Adrenal gland (tissue), 5 donors: ENCODE measurements at regions not wholly inside any gene's neighbourhood (a gene's known extent, or its start where the extent isn't known, plus 50 kb on each side); places are given as distances from the start of the nearest gene placed in this dataset.

ENCODE experiments used
- POLR2A ChIP-seq, 2 donors: fragments of 450-650 bp; IDR thresholded peaks; one replicate each; pipeline ENCODE4 v1.6.1; 2017; ENCODE audit warnings: antibody characterized with exemption in 2 of 2, mild to moderate bottlenecking in 2 of 2, moderate library complexity in 1 of 2
- TF ChIP-seq, protein P1 (sequence below), 6 experiments: fragments of 450-650 bp in 4 of 6; fragments of 200-600 bp in 2 of 6; sonication (generic) in 1 of 6; IDR thresholded peaks; 1 replicate in 5 of 6; 2 replicates in 1 of 6; pipeline versions ENCODE4 v1.5.1 to v1.8.0; 2016 to 2021; ENCODE audit warnings: antibody characterized with exemption in 6 of 6, mild to moderate bottlenecking in 2 of 6, moderate library complexity in 1 of 6
- donor health status: DM: no; HTN: no; CAD: no.

DNA sequence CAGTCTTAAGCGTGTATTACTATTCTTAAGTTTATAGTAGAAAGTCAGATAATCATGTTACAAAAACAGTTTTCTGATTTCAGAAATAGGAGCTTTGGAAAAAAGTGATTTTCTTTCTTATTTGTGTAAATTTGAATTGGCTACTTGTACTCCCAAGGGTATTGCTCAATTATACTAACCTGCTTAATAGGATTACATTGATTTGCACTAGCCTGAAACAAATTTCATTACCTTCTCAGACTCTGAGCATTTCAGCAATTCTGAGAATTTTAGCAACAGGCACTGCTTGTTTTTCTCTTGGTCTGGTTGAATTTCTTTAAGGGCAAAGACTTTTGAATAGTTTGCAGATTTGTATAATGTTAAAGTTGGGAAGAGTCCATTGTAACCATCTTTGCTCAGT is 87.2 kb upstream of the NXPH2 start:
- TF ChIP-seq, protein P1, sequence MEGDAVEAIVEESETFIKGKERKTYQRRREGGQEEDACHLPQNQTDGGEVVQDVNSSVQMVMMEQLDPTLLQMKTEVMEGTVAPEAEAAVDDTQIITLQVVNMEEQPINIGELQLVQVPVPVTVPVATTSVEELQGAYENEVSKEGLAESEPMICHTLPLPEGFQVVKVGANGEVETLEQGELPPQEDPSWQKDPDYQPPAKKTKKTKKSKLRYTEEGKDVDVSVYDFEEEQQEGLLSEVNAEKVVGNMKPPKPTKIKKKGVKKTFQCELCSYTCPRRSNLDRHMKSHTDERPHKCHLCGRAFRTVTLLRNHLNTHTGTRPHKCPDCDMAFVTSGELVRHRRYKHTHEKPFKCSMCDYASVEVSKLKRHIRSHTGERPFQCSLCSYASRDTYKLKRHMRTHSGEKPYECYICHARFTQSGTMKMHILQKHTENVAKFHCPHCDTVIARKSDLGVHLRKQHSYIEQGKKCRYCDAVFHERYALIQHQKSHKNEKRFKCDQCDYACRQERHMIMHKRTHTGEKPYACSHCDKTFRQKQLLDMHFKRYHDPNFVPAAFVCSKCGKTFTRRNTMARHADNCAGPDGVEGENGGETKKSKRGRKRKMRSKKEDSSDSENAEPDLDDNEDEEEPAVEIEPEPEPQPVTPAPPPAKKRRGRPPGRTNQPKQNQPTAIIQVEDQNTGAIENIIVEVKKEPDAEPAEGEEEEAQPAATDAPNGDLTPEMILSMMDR (IDR thresholded peaks at IDR 0.05): no peak
- TF ChIP-seq POLR2A (IDR thresholded peaks at IDR 0.05): no peak
